Stomach (tissue), 8 donors: ENCODE measurements at regions not wholly inside any gene's neighbourhood (a gene's known extent, or its start where the extent isn't known, plus 50 kb on each side); places are given as distances from the start of the nearest gene placed in this dataset.

Experiments used
- DNase-seq, 2 donors: peaks; one replicate each; pipeline versions ENCODE4 v3.0.0 to v3.0.0-alpha.2; 2013 to 2019
- H3K27ac ChIP-seq, 5 donors: fragments of 200-600 bp in 4 of 5; sonication (generic) in 4 of 5; one replicate each; pipeline ENCODE4 v1.5.1; 2013 to 2019; ENCODE audit warnings: mild to moderate bottlenecking in 1 of 5, moderate library complexity in 1 of 5
- H3K27me3 ChIP-seq, 3 donors: fragments of 200-600 bp; sonication (generic); one replicate each; pipeline ENCODE4 v1.5.1; 2017 to 2019; ENCODE audit warnings: mixed run types in 1 of 3
- H3K36me3 ChIP-seq, 4 donors: fragments of 200-600 bp; sonication (generic); 1 replicate in 3 of 4; 2 replicates in 1 of 4; pipeline ENCODE4 v1.5.1; 2016 to 2019
- H3K4me1 ChIP-seq, 4 donors: fragments of 200-600 bp; sonication (generic); one replicate each; pipeline ENCODE4 v1.5.1; 2016 to 2019
- H3K4me3 ChIP-seq, 4 donors: fragments of 200-600 bp; sonication (generic) in 3 of 4; one replicate each; pipeline ENCODE4 v1.5.1; 2016 to 2019; ENCODE audit warnings: mild to moderate bottlenecking in 1 of 4
- H3K9me3 ChIP-seq, 4 donors: fragments of 200-600 bp; sonication (generic); one replicate each; pipeline ENCODE4 v1.5.1; 2016 to 2019
- EP300 ChIP-seq: sonication (generic); formaldehyde crosslinking; IDR thresholded peaks from one replicate; pipeline ENCODE4 v1.6.1; 2017; ENCODE audit warnings: antibody characterized with exemption
- POLR2A ChIP-seq, 4 donors: fragments of 450-650 bp; IDR thresholded peaks; one replicate each; pipeline ENCODE4 v1.6.1; 2016; ENCODE audit warnings: antibody characterized with exemption in 4 of 4, control low read depth in 2 of 4, mild to moderate bottlenecking in 1 of 4, moderate library complexity in 1 of 4
- POLR2AphosphoS5 ChIP-seq, 3 donors: sonication (generic); formaldehyde crosslinking; IDR thresholded peaks; one replicate each; pipeline ENCODE4 v1.6.1; 2016; ENCODE audit warnings: antibody characterized with exemption in 3 of 3
- WGBS, 5 donors: extraction: QIAGEN DNeasy Blood & Tissue Kit in 3 of 5; methylation state at CpG; one replicate each; pipeline versions ENCODE4 v1.1.5 to v1.1.7; 2013 to 2018; 5-methylcytosine and 5-hydroxymethylcytosine counted together
- intact Hi-C: fragments of 100-400 bp; cut with DNase I; formaldehyde crosslinking; loops from one replicate; pipeline ENCODE4 v1.15.1; 2023; ENCODE audit warnings: low total_unique reads
- TF ChIP-seq, protein P1 (sequence below), 7 experiments: fragments of 450-650 bp in 4 of 7; fragments of 200-600 bp in 3 of 7; sonication (generic) in 3 of 7; IDR thresholded peaks; one replicate each; pipeline ENCODE4 v1.5.1; 2016 to 2019; ENCODE audit warnings: antibody characterized with exemption in 7 of 7, control low read depth in 2 of 7, mild to moderate bottlenecking in 1 of 7
- donor health status: healthy with polysubstance abuse.
- donor health status: Bipolar disorder and iron deficiency.
- donor health status: healthy.

DNA sequence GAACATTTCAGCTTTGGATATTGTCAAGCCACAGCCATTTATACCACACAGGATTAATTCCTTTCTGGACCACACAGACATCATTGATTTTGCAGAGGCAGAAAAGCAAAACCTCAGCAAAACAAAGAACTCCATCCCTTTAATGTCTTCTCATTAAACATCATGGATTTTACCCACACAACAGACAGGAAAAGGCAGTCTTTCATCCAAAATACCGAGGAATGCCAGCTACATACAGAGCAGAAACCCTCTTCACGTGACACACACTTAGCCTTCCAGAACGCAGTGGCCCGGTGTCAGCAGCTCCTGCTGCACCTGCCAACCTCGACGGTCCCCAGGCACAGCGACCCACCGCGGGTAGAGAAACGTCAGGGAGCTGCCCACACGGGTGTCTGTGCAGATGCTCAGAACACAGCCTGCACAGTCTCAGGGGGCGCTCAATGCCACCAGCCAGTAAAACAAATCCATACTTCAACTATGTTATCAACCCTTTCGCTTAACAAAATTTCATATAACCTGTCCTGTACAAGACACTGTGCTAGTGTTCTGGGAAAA, 304.5 kb downstream of the EIPR1 start:
- Histone ChIP-seq H3K36me3 (no peaks in the 10 kb centered on the region), H3K4me1 (no peaks in the 10 kb centered on the region), H3K4me3 (no peak overlapping the region), H3K9me3 (no peaks in the 10 kb centered on the region), H3K27ac (no peak overlapping the region), H3K27me3 (peaks cover 0 to 6% (median 0%) of the 10 kb centered on the region in 3 donors)
- DNase-seq = no peak
- 68 to 78% (median 76%) methylated on average over 8 to 13 of the region's 13 CpGs for WGBS, 5 donors
- TF ChIP-seq POLR2AphosphoS5 (IDR thresholded peaks at IDR 0.05) (no peak), EP300 (no peak), POLR2A (IDR thresholded peaks at IDR 0.05) (no peak)
- TF ChIP-seq, protein P1, sequence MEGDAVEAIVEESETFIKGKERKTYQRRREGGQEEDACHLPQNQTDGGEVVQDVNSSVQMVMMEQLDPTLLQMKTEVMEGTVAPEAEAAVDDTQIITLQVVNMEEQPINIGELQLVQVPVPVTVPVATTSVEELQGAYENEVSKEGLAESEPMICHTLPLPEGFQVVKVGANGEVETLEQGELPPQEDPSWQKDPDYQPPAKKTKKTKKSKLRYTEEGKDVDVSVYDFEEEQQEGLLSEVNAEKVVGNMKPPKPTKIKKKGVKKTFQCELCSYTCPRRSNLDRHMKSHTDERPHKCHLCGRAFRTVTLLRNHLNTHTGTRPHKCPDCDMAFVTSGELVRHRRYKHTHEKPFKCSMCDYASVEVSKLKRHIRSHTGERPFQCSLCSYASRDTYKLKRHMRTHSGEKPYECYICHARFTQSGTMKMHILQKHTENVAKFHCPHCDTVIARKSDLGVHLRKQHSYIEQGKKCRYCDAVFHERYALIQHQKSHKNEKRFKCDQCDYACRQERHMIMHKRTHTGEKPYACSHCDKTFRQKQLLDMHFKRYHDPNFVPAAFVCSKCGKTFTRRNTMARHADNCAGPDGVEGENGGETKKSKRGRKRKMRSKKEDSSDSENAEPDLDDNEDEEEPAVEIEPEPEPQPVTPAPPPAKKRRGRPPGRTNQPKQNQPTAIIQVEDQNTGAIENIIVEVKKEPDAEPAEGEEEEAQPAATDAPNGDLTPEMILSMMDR (IDR thresholded peaks at IDR 0.05) = no peak
- intact Hi-C loops = no loop called here

DNA sequence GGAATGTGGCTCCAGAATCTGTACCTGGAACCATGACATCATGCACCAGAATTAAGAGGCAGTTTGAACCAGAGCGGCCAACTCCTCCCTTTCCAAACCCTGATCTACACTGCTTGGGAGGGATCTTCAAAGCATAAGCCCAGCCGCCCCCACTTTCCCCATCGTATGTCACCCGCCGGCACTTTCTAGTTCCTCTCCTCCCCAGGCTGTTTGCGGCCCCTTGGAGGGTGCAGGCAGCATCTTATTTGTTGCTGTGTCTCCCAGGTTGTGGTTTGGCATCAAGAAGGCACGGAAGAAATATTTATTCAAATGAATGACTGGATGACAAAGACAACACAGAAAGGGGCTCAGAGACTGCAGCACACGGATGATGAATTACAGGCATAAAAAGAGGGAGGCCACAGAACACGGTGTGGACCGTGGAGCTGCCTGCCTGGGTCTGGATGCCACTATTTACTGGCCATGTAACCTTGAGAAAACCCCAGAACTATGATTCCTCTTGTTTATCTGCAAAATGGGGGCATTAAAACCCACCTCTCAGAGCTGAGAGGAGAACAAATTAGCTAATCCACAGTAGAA, 305.8 kb downstream of the EIPR1 start:
- 74 to 86% (median 81%) methylated on average over 10 of the region's 10 CpGs for WGBS, 5 donors
- no peaks in the 10 kb centered on the region for H3K4me1 ChIP-seq
- peaks cover 0 to 6% (median 0%) of the 10 kb centered on the region in 3 donors for H3K27me3 ChIP-seq
- H3K27ac ChIP-seq = no peak overlapping the region
- H3K4me3 ChIP-seq = no peak overlapping the region
- H3K36me3 ChIP-seq = no peaks in the 10 kb centered on the region
- TF ChIP-seq POLR2AphosphoS5 (IDR thresholded peaks at IDR 0.05) (no peak), POLR2A (IDR thresholded peaks at IDR 0.05) (no peak), EP300 (no peak)
- TF ChIP-seq, protein P1 (IDR thresholded peaks at IDR 0.05) = no peak
- no peak for DNase-seq
- intact Hi-C loops = no loop called here
- H3K9me3 ChIP-seq = no peaks in the 10 kb centered on the region

GRCh38 chr2:3066831-3067230, 310.8 kb downstream of the EIPR1 start:
- H3K27me3 ChIP-seq = peaks cover 0 to 5% (median 0%) of the 10 kb centered on the region in 3 donors
- no peak overlapping the region for H3K4me3 ChIP-seq
- no peaks in the 10 kb centered on the region for H3K9me3 ChIP-seq
- intact Hi-C loops = no loop called here
- no peak overlapping the region for H3K27ac ChIP-seq
- no peaks in the 10 kb centered on the region for H3K36me3 ChIP-seq
- no peak for DNase-seq
- TF ChIP-seq POLR2A (IDR thresholded peaks at IDR 0.05) (no peak), EP300 (no peak), POLR2AphosphoS5 (IDR thresholded peaks at IDR 0.05) (no peak)
- TF ChIP-seq, protein P1 (IDR thresholded peaks at IDR 0.05) = no peak
- H3K4me1 ChIP-seq = no peaks in the 10 kb centered on the region
- WGBS, 5 donors = 89 to 94% (median 91%) methylated on average over 7 of the region's 7 CpGs

- TF ChIP-seq POLR2AphosphoS5 (IDR thresholded peaks at IDR 0.05) = no peak
- TF ChIP-seq POLR2A (IDR thresholded peaks at IDR 0.05) = no peak
- TF ChIP-seq, protein P1 (IDR thresholded peaks at IDR 0.05) = no peak
- no peak for TF ChIP-seq EP300
- intact Hi-C loops = no loop called here
- H3K27me3 ChIP-seq = peaks cover 0 to 5% (median 0%) of the 10 kb centered on the region in 3 donors
- no peaks in the 10 kb centered on the region for H3K9me3 ChIP-seq
- WGBS, 5 donors = 68 to 79% (median 77%) methylated on average over 5 of the region's 5 CpGs
- no peak overlapping the region for H3K4me3 ChIP-seq
- no peak for DNase-seq
- H3K27ac ChIP-seq = no peak overlapping the region
- no peaks in the 10 kb centered on the region for H3K4me1 ChIP-seq
- no peaks in the 10 kb centered on the region for H3K36me3 ChIP-seq
Measured at GRCh38 chr2:3065928-3066327, 311.7 kb downstream of the EIPR1 start.
